ENCODE measurements at regions not wholly inside any gene's neighbourhood (a gene's known extent, or its start where the extent isn't known, plus 50 kb on each side); places are given as distances from the start of the nearest gene placed in this dataset.

- DNase-seq (ENCODE audit: low spot score) = no peak
- H3K4me1 Mint-ChIP-seq = no peaks in the 10 kb centered on the region; the same call in 2 of the 3 replicates
- H3K27me3 Mint-ChIP-seq (ENCODE audit: insufficient read depth, low read depth, poor library complexity) = no peaks in the 10 kb centered on the region
- no peak overlapping the region for H3K4me3 ChIP-seq
- H3K4me1 ChIP-seq (ENCODE audit: insufficient read depth) = no peaks in the 10 kb centered on the region
- H3K4me3 Mint-ChIP-seq = no peak overlapping the region
- TF ChIP-seq NANOG (IDR thresholded peaks at IDR 0.05; ENCODE audit: borderline replicate concordance) (no peak), EZH2 (IDR thresholded peaks at IDR 0.05; ENCODE audit: low read depth, unreplicated experiment) (no peak), JUNB (IDR thresholded peaks at IDR 0.05; ENCODE audit: unreplicated experiment) (no peak), REST (IDR thresholded peaks at IDR 0.05; ENCODE audit: unreplicated experiment) (no peak), ZNF331 (CRISPR knock-in tag; IDR thresholded peaks at IDR 0.05; ENCODE audit: low read depth) (no peak), POLR2AphosphoS5 (IDR thresholded peaks at IDR 0.05; ENCODE audit: low read depth) (no peak), ZNF114 (CRISPR knock-in tag; IDR thresholded peaks at IDR 0.05) (no peak), CREB1 (CRISPR knock-in tag; IDR thresholded peaks at IDR 0.05; ENCODE audit: low read depth) (no peak)
- TF ChIP-seq, protein P1, sequence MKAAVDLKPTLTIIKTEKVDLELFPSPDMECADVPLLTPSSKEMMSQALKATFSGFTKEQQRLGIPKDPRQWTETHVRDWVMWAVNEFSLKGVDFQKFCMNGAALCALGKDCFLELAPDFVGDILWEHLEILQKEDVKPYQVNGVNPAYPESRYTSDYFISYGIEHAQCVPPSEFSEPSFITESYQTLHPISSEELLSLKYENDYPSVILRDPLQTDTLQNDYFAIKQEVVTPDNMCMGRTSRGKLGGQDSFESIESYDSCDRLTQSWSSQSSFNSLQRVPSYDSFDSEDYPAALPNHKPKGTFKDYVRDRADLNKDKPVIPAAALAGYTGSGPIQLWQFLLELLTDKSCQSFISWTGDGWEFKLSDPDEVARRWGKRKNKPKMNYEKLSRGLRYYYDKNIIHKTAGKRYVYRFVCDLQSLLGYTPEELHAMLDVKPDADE (IDR thresholded peaks at IDR 0.05) = no peak
- H3K9me3 Mint-ChIP-seq = peaks cover 4% of the 10 kb centered on the region; the same call in 1 of the 3 replicates
- no peak overlapping the region for H2AFZ ChIP-seq
- H4K20me1 ChIP-seq (replicated peaks; ENCODE audit: insufficient read depth) = no peaks in the 10 kb centered on the region
- no peak overlapping the region for H3K4me2 ChIP-seq
- no peaks in the 10 kb centered on the region for H3K27me3 ChIP-seq (ENCODE audit: insufficient read depth)
- no peak overlapping the region for H3K27ac Mint-ChIP-seq
- no peak overlapping the region for H3K27ac ChIP-seq (ENCODE audit: low read depth)
- H3K36me3 Mint-ChIP-seq (ENCODE audit: low read depth) = no peaks in the 10 kb centered on the region
- H3F3A ChIP-seq (replicated peaks; ENCODE audit: low read depth) = no peaks in the 10 kb centered on the region
- peaks cover 4% of the 10 kb centered on the region; the same call in 1 of the 2 replicates for H3K9me2 ChIP-seq (ENCODE audit: insufficient read depth)
- no peaks in the 10 kb centered on the region for H3K36me3 ChIP-seq (ENCODE audit: insufficient read depth)
- ATAC-seq = no peak
- H3K79me2 ChIP-seq (replicated peaks; ENCODE audit: insufficient read depth) = no peaks in the 10 kb centered on the region
These were observed 55.2 kb upstream of the MYEOV start for GRCh38 chr11:69238573-69239351.

DNA sequence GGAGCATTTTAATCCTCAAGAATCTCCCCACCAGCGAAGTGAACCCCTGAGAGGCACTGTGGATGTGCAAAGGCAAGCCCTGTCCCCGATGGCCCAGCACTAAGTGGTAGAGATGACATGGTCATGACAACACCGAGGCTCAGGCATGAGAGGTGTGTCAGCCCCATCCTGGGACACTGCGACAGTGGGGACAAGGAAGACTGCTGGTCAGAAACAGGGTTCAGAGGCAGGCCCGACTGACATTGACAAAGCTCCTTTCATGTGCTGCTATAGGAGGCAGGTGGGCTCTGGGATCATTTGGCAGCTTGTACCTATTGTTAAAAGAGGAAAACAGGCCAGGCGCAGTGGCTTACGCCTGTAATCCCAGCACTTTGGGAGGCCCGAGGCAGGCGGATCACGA, 54.3 kb upstream of the MYEOV start:
- Mint-ChIP-seq H3K36me3 (ENCODE audit: low read depth) (no peaks in the 10 kb centered on the region), H3K27ac (no peak overlapping the region), H3K9me3 (peaks cover 3% of the 10 kb centered on the region; the same call in 1 of the 3 replicates), H3K27me3 (ENCODE audit: insufficient read depth, low read depth, poor library complexity) (no peaks in the 10 kb centered on the region), H3K4me3 (no peak overlapping the region), H3K4me1 (no peaks in the 10 kb centered on the region; the same call in 2 of the 3 replicates)
- TF ChIP-seq JUNB (IDR thresholded peaks at IDR 0.05; ENCODE audit: unreplicated experiment) = no peak
- H3K79me2 ChIP-seq (replicated peaks; ENCODE audit: insufficient read depth) = no peaks in the 10 kb centered on the region
- H3F3A ChIP-seq (replicated peaks; ENCODE audit: low read depth) = no peaks in the 10 kb centered on the region
- H3K27ac ChIP-seq (ENCODE audit: low read depth) = no peak overlapping the region
- no peaks in the 10 kb centered on the region for H3K36me3 ChIP-seq (ENCODE audit: insufficient read depth)
- ATAC-seq = no peak
- H4K20me1 ChIP-seq (replicated peaks; ENCODE audit: insufficient read depth) = no peaks in the 10 kb centered on the region
- peaks cover 4% of the 10 kb centered on the region; the same call in 1 of the 2 replicates for H3K9me2 ChIP-seq (ENCODE audit: insufficient read depth)
- H2AFZ ChIP-seq = no peak overlapping the region
- no peak for DNase-seq (ENCODE audit: low spot score)
- no peak overlapping the region for H3K4me3 ChIP-seq
- H3K4me2 ChIP-seq = no peak overlapping the region
- H3K4me1 ChIP-seq (ENCODE audit: insufficient read depth) = no peaks in the 10 kb centered on the region
- H3K27me3 ChIP-seq (ENCODE audit: insufficient read depth) = no peaks in the 10 kb centered on the region

All from GM23338 (cell line).